Suppressor macrophage treated with lipopolysaccharide for 1 hour (primary cell): ENCODE measurements at regions not wholly inside any gene's neighbourhood (a gene's known extent, or its start where the extent isn't known, plus 50 kb on each side); places are given as distances from the start of the nearest gene placed in this dataset.
"Not testable (repeated sequence)": the region's sequence is repeated elsewhere in the genome, so short reads cannot be mapped to it uniquely, and the experiment has no call there.

Experiments used
- DNase-seq, 3 donors: peaks; one replicate each; pipeline ENCODE4 v3.0.0-alpha.2; 2020 to 2022

DNA sequence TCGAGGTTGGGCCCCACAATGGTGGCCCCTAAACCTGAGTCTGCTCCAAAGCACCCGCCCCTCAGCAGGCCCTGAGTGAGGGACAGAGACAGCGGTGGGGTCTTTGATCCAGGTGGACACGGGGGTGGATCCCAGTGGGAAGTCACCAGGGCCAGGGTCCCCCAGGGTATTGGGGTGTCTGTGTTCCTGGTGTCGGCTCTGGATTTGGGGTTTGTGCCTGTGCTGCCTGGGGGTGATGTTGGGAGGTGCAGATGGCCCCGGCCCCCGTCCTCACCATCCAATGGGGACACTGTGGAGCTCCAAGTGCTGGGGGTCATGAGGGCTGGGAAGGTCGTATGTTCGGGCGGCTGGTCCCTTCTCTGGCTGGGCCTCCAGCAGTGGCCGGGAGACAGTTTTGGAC, 354.2 kb downstream of the TMEM121 start:
- no peak for DNase-seq

DNA sequence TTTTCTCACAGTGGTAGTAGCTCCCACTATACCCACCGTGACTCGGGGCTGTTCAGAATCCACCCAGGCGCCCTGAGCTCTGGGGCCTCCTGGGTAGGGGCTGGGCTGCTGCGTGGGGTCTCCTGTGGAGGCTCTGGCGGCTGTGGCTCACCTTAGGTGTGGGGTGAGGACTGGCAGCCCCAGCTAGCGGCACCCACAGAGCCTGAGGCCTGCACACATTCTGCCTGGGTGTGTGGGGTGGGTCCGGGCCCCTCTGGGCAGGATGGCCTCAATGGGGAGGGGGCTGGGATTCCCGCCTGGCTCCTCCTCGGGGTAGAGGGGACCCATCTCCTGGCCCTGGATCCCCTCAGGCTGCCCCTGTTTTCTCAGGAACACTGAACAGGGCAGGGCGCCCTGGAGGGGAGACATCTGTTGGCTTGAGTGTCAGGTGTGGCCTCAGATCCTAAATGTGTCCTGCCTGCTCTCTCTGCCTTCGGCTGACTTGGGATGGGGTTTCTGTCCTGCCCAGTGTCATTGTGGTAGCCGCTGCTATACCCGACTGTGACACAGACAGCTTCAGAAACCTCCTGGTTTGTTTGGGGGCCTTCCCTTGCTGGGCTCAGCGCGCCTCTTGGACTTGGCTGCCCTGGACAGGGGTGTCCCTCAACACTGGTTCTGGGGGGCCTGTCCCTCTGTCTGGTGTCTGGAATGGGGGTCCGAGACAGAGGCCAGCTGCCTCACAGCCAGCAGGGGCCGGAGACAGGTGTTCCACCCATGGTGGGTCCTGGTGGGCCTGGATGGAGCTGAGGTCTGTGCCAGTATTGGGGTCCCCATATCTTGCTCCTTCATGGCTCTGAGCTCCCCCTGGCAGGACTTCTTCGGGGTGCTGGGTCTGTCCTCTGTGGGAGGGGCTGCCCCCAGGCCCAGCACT, 354.9 kb downstream of the TMEM121 start:
- no peak for DNase-seq

DNA sequence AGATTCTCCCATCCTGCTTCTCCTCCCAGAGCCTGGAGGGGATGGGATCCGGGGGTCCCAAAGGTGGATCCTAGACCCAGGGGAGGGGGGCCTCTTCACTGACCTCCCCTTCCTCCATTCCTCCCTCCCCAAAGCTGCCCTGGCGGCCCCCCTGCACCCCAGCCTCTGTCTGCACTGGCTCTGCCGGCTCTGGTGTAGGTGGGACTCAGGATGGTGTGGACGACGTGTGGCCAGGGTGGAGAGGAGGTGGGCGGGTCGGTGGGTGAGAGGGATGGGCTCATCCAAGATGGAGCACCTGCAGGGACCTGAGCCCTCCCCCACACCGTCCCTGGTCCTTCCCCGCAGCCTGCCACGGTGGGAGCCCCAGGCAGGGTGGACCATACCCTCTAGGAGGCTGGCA, 355.6 kb downstream of the TMEM121 start:
- DNase-seq = not testable (repeated sequence)

DNA sequence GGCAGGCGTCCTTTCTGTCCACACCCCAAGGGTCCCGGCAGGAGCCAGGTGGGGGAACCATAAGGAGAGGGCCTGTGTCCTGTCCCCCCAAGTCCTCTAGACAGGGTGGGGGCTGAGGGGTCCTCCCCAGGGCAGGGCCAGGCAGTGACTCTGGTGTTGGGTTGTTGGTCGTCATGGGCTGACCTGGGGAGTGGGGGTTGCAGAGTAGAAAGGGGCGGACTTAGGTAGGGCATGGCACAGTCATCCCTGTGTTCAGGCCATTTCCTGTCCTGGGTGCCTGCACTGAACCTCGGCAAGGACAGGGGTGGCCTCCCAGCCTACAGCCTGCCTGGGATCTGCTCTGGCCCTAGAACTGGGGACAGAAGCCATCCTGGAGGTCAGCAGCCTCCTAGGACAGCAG, 356.2 kb downstream of the TMEM121 start:
- no peak for DNase-seq

DNA sequence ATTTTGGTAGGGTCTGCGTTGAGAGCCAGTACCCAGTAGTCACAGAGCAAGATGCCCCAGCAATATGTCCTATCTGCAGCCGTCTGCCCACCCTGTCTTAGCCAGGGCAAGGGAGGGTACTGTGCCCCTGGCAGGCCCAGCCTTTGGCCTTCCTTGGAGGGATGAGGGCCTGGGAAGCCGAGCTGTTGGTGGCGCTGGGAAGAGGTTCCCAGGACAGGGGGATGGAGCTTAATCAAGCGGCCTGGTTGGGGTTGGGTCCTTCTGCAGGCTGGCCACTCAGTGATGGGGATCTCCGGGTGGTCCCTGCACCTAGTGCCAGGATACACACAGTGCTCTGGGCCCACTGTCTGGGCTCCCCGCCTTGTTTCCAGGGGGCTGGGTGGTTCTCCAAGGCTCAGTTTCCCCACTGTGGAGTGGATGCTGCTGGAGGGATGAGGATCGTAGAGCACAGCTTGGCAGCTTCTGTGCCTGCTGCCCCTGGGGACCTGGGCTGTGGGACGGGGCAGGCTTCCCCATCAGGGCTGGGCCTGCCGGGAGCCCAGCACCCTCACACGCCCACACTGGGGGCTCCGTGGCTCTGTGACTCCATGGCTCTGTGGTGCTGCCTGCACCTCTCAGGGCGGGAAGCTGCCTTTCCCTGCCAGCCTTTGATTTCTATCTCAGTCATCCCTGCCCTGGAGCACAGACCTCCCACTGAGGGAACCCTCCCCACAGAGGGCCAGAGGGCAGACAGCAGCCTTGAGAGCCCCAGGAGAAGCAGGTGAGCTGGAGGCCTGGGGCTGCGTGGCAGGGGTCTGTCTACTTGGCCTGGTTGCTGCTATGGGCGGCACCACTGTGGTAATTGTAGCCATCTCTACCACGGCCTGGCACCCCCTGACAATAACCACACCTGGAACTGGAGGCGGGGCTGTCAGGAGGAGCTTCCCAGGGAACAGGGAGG, 357.0 kb downstream of the TMEM121 start:
- DNase-seq = no peak

DNA sequence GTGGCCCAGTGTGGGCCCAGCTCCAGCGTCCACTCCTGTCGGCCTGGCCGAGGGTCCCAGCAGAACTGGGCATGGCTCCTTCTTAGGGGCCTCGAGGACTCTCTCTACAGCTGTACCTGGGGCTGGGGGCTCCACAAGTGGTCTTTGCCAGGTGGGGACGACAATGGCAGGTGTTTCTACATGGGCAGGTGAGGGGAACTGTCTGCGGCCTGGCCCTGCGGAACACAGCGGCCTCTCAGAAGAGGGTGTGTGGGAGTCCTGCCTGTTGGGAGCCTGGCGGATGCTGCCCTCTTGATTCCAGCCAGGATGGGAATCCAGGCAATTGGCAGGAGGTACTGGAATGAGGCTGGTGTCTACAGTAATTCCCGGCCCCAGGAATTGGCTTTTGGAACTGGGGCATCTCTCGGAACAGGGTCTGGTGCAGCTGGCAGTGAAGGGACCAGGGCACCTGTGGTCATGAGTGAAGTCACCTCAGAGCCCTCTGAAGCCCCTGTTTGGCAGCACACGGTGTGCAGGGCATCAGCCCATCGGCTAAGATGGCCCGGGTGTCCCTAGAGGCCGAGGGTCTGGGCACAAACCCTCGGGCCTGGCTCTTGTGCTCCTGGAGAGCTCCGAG, 357.9 kb downstream of the TMEM121 start:
- DNase-seq = not testable (repeated sequence)

DNA sequence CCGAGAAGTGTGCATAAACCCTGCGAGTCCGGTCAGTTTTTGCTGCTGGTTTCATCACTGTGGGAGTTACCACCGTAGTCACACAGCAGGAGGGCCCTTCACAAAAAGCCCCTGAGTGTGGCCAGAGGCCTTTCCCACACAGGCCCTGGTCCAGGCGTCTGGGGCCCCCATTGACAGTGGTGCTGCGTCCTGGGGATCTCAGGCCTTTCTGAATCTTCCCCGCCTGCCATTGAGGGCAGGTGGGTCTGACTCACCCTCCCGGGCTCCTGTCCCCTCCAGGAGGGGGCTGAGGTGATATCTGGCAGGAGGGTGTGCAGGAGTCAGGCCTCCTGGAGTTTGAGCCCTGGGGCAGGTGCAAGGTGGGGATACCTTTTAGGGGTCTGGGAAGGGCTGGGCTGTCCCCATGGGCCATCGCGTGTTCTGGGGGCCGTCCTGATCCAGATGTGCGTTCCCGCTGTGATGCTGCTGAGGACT, 358.5 kb downstream of the TMEM121 start:
- DNase-seq = no peak

DNA sequence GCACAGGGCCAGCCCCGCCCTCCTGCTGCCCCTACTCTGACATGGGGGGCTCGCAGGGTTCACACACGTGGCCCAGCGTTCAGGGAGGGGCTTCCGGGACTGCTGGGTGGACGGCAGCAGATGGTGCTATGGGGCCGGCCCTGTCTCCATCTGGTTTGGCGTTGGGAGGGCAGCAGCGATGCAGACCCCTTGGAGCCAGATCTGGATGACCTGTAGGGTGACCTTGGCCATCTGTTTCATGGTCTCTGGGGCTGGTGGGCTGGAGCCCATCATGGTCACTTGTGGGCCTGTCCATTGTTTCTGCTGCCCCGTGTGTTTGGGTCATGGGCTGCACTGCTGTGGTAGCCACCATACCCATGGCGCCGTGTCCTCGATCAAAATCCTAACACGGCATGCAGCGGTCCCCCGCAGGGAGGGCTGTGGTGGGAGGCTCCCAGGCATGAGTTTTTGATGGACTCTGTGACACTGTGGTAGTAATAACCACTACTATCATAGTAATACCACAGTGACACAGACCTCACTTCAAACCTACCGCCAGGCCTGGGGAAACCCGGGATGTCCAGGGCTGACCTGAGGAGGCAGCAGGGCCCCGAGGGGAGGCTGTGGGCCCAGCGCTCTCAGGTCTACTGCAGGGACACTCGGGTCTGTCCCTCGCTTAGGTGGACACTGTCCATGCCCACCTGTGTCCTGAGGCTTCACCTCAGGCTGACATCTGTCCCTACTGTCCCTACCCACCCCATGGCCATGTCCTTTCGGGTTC, 359.4 kb downstream of the TMEM121 start:
- no peak for DNase-seq

DNA sequence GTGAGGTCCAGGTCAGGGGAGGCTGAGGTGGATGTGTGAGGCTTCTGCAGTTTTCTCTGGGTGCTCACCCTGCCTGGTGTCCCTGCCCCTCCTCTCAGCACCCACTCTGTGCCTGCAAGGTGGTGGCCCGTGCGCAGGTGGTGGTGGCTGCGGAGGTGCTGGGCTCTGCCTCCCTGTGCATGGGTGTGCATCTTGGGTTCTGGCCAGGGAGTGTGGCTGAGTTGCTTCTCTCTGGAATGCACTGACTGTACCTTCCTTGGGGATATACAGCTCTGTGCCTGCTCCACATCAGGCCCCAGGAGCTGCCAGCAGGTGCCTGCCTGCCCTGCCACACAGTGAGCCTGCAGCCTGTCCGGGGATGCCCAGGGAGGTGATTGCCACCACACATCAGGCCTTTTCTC, 360.4 kb downstream of the TMEM121 start:
- not testable (repeated sequence) for DNase-seq

DNA sequence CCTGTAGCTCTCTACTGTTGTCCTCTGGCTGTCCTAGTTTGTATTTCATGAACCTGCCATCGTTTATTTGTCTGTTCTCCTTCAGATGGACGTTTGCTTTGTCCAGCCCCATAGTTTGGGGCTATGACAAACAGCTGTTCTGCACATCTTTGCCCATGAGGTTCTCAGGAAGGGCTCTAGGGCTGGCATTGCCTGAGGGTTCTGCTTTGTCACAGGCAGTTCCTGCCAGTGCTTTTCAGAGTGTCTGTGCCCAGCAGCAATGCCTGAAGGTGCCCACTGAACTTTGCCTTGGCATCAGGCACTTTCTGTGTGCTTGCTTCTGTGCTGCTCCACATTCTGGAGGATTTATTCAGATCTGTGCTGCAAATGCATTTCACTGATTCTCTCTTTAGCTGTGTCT, 361.3 kb downstream of the TMEM121 start:
- DNase-seq = no peak

DNA sequence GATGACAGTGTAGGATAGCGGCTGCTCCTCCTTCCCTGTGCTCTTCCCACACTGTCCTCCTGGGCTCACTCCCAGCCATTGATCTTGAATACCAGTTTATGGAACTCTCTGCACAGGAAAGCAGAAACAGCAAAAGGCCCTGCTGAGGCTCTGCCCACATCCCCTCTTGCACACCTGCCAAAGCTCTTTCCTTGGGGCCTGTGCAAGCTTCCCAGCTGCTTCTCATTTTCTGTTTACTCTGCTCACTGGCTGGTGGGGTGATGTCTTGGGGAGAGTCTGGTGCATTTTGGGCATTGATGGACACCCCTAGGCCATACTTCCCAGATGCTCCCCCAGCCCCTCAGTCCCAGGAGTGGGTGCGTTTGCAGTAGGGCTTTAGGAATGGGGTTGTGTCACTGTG, 361.8 kb downstream of the TMEM121 start:
- no peak for DNase-seq

DNA sequence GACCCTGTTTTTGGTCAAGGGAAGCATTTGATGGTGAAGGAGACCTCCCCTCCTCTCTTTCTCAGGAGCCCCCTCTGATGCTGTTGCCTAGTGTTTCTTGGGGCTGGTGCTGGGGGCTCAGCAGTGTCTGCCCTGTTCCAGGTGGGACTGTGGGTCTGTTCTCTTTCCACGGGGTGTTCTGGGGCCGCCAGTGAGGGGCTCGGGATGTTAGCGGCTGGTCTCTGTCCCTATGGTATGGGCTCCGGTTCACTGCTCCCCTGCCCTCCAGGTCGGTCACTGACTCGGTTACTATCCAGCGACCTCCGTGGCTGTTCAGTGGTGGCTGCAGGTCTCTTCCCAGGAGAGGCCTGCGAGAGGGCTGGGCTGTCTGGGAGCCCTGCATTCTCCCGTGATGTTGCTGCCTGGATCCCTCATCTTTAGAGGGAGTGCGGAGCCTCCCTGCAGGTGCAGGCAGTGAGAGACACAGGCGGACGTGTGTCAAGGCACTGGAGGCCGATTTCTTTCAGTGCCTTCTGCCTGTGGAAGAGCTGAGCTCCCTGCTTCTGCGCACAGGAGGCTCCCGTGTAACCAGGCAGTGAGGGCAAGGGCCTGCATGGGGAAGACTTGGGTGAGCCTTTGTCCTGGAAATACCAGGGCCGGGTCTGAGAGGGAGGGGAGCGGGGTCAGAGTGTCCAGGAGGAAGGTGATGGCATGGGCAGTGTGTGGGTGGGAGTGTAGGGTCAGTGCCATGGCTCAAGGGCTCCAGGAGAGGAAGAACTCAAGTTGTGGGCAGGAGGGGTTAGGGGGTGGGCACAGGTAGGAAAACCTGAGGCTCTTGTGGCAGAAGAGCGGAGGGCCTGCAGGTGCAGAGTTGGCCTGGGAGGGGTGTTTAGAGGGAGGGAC, 362.6 kb downstream of the TMEM121 start:
- DNase-seq = no peak

DNA sequence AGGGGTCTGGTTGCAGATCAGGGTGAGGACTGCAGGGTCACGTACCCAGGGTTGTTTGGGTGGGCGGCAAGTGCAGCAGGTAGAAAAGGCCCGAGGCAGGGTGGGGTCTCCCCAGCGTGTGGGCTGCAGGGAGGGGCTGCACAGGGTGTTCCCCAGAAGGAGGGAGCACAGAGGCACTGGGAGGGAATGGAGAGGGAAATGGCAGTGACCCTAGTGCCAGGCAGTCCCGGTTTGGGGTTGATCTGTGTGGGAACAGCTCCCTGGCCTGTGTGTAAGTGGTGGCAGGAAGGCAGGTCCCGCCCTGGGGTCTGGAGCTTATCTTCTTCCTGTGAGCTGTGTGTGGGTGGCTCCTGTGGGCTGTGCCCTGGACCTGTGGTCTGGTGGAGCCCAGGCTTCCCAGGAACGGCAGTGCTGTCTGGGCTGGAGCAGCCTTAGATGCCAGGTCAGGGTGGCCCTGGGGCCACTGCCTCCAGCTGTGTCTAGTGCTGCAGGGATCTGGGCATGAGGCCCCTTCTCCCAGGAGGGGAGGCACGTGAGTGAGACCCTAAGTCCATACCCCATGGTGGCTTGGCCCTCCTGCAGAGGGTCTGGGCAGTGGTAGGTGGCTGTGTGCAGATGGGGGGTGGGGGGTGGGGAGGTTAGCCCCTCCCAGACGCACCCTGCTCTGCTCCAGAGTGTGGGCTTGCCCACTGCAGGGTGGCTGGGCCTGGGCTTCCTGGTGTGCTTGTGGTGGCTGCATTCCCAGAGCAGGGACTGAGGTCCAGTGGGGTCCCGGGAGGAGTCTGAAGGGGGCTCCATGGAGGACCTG, 363.5 kb downstream of the TMEM121 start:
- DNase-seq = no peak

DNA sequence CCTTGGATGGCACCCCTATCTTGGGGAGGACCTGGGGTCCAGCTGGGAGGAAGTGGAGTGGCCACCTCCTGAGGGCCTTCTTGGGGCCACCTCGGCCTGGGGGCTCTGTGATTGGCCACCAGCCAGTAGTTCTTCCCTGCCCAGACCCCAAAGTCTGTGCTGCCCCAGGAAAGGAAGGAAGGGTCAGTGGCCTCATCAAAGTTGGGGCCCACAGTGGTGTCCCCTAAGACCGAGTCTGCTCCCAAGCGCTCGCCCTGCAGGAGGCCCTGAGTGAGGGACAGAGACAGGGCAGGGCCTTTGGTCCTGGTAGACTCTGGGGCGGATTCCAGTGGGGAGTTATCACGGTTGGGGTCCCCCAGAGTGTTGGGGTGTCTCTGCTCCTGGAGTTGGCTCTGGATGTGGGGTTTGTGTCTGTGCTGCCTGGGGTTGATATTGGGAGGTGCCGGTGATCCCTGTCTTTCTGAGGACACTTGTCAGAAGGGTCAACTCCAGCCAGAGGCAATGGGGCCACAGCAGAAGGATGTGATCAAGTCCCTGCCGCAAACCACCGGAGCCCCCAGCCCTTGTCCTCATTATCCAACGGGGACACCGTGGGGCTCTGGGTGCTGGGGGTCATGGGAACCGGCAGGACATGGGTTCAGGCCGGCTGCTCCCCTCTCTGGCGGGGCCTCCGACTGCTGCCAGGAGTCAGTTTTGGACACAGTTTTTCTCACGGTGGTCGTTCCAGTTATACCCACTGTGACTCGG, 364.3 kb downstream of the TMEM121 start:
- DNase-seq = no peak

DNA sequence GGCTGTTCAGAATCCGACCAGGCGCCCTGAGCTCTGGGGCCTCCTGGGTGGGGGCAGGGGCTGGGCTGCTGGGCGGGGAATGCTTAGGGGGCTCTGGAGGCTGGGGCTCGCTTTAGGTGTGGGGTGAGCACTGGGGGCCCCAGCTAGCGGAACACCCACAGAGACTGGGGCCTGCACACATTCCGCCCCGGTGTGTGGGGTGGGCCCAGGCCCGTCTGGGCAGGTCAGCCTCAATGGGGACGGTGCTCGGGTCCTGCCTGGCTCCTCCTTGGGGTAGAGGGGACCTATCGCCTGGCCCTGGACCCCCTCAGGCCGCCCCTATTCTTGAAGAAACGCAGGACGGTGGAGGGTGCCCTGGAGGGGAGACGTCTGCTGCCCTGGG, 364.8 kb downstream of the TMEM121 start:
- DNase-seq = no peak

DNA sequence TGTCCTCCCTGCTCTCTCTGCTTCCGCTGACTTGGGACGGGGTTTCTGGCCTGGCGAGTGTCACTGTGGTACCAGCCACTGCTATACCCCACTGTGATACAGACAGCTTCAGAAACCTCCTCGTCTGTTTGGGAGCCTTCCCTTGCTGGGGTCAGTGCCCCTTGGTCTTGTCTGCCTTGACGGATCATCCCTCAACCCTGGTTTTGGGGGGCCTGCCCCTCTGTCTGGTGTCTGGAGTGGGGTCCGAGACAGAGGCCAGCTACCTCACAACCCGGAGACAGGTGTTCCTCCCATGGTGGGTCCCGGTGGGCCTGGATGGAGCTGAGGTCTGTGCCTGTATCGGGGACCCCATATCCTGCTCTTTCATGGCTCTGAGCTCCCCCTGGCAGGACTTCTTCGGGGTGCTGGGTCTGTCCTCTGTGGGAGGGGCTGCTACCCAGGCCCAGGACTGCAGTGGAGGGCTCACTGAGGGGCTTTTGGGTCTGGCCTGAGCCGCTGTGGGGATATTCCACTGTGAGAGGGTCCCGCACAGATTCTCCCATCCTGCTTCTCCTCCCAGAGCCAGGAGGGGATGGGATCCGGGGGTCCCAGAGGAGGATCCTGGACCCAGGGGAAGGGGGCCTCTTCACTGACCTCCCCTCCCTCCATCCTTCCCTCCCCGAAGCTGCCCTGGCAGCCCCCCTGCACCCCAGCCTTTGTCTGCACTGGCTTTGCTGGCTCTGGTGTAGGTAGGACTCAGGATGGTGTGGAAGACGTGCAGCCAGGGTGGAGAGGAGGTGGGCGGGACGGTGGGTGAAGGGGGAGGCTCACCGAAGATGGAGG, 365.5 kb downstream of the TMEM121 start:
- no peak for DNase-seq

DNA sequence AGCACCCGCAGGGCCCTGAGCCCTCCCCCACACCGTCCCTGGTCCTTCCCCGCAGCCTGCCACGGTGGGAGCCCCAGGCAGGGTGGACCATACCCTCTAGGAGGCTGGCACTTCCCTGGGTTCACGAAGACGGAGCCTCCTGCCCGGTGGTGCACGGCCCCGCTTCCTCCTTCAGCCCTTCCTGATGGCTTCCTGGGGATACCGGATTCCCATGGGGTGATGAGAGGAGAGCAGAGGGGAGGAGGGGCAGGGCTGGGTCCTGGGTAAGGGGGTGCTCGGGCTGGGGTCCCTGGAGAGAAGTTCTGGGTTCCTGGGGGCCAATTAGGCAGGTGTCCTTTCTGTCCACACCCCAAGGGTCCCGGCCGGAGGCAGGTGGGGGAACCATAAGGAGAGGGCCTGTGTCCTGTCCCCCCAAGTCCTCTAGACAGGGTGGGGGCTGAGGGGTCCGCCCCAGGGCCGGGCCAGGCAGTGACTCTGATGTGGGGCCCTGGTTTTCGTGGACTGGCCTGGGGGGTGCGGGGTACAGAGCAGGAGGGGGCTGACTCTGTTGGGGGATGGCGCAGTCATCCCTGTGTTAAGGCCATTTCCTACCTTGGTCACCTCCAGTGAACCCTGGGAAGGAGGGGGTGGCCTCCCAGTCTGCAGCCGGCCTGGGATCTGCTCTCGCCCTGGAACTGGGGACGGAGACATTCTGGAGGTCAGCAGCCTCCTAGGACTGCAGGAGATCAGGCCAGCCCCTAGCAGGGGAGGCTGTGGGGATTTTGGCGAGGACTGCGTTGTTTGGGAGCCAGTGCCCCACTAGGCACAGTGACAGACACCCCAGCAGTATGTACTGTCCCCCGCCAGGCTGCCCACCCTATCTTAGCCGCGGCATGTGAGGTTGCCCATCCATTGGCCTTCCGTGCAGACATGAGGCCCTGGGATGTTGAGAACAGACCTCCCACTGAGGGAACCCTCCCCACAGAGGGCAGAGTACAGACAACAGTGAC, 366.4 kb downstream of the TMEM121 start:
- DNase-seq = not testable (repeated sequence)
